ENCODE measurements at regions not wholly inside any gene's neighbourhood (a gene's known extent, or its start where the extent isn't known, plus 50 kb on each side); places are given as distances from the start of the nearest gene placed in this dataset.

- DNase-seq, result no peak
- TF ChIP-seq CTCF (IDR thresholded peaks at IDR 0.05; ENCODE audit: low read depth, low read length), result no peak
- Histone ChIP-seq H3K4me3 (ENCODE audit: low read depth, low read length) (no peak overlapping the region), H3K9me3 (no peaks in the 10 kb centered on the region), H3K36me3 (no peaks in the 10 kb centered on the region), H3K4me1 (no peaks in the 10 kb centered on the region), H3K27me3 (no peaks in the 10 kb centered on the region)
These were observed 56.9 kb upstream of the CD96 start for GRCh38 chr3:111485086-111485485.
